ENCODE measurements at regions not wholly inside any gene's neighbourhood (a gene's known extent, or its start where the extent isn't known, plus 50 kb on each side); places are given as distances from the start of the nearest gene placed in this dataset.

DNA sequence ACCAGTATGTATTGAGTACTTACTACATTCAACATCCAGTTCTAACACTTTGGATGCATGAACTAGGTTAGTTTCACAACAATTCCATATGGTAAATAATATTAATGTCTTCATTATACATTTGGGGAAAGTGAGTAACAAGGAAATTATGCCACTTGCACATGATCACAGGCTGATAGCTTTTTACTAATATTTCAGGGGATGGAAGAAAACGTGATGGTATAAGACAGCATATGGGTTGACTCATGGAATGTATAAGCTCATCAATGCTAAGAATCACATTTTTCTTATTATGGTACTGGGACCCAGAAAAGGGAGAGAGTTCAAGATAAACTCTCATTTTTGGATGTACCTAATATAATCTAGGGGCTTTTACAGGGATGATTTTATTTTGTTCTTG lies 188.7 kb downstream of the MIAT start:
- H2AFZ ChIP-seq, result no peak overlapping the region
- no peaks in the 10 kb centered on the region for H3K79me2 ChIP-seq
- no peaks in the 10 kb centered on the region for H3K27me3 ChIP-seq (ENCODE audit: control insufficient read depth, insufficient read depth, low read length)
- no peaks in the 10 kb centered on the region for H3K36me3 ChIP-seq (ENCODE audit: control insufficient read depth, insufficient read depth, low read length)
- no peak overlapping the region for H3K9ac ChIP-seq
- TF ChIP-seq, protein P1, sequence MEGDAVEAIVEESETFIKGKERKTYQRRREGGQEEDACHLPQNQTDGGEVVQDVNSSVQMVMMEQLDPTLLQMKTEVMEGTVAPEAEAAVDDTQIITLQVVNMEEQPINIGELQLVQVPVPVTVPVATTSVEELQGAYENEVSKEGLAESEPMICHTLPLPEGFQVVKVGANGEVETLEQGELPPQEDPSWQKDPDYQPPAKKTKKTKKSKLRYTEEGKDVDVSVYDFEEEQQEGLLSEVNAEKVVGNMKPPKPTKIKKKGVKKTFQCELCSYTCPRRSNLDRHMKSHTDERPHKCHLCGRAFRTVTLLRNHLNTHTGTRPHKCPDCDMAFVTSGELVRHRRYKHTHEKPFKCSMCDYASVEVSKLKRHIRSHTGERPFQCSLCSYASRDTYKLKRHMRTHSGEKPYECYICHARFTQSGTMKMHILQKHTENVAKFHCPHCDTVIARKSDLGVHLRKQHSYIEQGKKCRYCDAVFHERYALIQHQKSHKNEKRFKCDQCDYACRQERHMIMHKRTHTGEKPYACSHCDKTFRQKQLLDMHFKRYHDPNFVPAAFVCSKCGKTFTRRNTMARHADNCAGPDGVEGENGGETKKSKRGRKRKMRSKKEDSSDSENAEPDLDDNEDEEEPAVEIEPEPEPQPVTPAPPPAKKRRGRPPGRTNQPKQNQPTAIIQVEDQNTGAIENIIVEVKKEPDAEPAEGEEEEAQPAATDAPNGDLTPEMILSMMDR (IDR thresholded peaks at IDR 0.05), result no peak
- H3K9me3 ChIP-seq (ENCODE audit: control insufficient read depth, low read length), result no peaks in the 10 kb centered on the region
- H3K4me1 ChIP-seq, result peaks cover 3% of the 10 kb centered on the region
- no peak overlapping the region for H3K27ac ChIP-seq
- H3K4me2 ChIP-seq (ENCODE audit: low read length), result no peak overlapping the region
- no peak overlapping the region for H3K4me3 ChIP-seq (ENCODE audit: low read depth, low read length)

DNA sequence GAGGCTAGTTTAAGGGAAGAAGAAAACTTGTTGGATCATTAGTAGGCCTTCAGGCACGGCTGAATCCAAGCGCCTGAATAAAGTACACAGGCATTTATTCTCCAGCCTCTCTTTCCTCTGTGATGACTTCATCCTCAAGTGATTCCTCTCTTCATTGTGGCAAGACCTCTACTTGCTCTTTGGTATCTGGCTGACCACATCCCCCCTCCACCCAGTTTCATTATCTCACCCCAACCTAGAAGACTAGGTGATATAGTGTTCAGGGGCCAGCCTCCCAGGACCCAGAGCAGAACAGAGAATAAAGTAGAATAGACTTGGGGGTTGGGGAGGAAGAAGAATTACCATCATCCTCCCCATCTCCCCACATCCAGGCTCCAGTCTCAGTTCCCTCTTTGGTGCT lies 189.3 kb downstream of the MIAT start:
- Histone ChIP-seq H3K4me3 (ENCODE audit: low read depth, low read length) (no peak overlapping the region), H3K9me3 (ENCODE audit: control insufficient read depth, low read length) (no peaks in the 10 kb centered on the region), H3K27ac (no peak overlapping the region), H3K79me2 (no peaks in the 10 kb centered on the region), H3K4me2 (ENCODE audit: low read length) (no peak overlapping the region), H3K27me3 (ENCODE audit: control insufficient read depth, insufficient read depth, low read length) (no peaks in the 10 kb centered on the region), H3K9ac (no peak overlapping the region), H3K36me3 (ENCODE audit: control insufficient read depth, insufficient read depth, low read length) (no peaks in the 10 kb centered on the region), H2AFZ (no peak overlapping the region), H3K4me1 (peaks cover 3% of the 10 kb centered on the region)
- TF ChIP-seq, protein P1 (IDR thresholded peaks at IDR 0.05), result no peak

DNA sequence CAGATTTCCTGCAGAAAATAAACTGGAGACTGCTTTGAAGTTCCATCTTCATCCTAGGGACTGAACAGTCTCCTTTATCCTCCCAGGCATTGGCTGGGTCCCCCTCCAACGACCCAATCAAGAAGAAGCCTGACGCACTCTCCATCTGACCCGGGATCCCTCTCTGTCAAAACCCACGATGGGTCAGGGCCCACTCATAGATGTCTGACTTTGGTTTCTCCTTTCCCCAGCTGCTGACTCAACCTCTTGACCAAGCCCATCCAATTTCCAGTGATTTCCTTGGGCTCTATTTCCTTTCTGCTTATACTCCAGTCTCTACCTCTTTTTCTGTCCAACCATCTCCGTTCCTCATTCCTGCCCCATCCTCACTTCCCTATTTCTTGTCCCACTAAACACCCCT lies 189.7 kb downstream of the MIAT start:
- no peaks in the 10 kb centered on the region for H3K36me3 ChIP-seq (ENCODE audit: control insufficient read depth, insufficient read depth, low read length)
- H3K4me2 ChIP-seq (ENCODE audit: low read length), result no peak overlapping the region
- no peak overlapping the region for H2AFZ ChIP-seq
- H3K27ac ChIP-seq, result no peak overlapping the region
- H3K9ac ChIP-seq, result no peak overlapping the region
- TF ChIP-seq, protein P1 (IDR thresholded peaks at IDR 0.05), result no peak
- H3K4me3 ChIP-seq (ENCODE audit: low read depth, low read length), result no peak overlapping the region
- no peaks in the 10 kb centered on the region for H3K79me2 ChIP-seq
- H3K9me3 ChIP-seq (ENCODE audit: control insufficient read depth, low read length), result no peaks in the 10 kb centered on the region
- no peaks in the 10 kb centered on the region for H3K27me3 ChIP-seq (ENCODE audit: control insufficient read depth, insufficient read depth, low read length)
- H3K4me1 ChIP-seq, result peaks cover 3% of the 10 kb centered on the region

DNA sequence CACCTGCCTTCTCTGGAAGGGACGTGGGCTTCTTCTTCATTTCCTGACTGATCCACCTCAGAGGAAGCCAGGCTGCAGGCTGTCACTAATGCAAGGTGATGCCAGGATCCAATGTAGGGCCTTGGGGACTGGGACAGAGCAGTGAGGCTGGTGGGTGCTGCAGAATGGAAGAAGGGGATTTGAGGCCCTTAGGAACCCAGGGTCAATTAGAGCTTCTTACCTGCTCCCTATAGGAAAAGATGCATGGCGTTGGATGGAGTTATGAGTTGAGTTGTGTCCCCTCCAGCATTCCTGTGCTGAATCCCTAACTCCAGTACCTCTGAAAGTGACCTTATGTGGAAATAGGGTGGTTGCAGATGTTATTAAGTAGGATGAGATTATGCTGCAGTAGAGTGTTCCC lies 190.4 kb downstream of the MIAT start:
- Histone ChIP-seq H2AFZ (no peak overlapping the region), H3K4me1 (peaks cover 3% of the 10 kb centered on the region), H3K4me2 (ENCODE audit: low read length) (no peak overlapping the region), H3K9ac (no peak overlapping the region), H3K79me2 (no peaks in the 10 kb centered on the region), H3K27me3 (ENCODE audit: control insufficient read depth, insufficient read depth, low read length) (no peaks in the 10 kb centered on the region), H3K27ac (no peak overlapping the region), H3K4me3 (ENCODE audit: low read depth, low read length) (no peak overlapping the region), H3K36me3 (ENCODE audit: control insufficient read depth, insufficient read depth, low read length) (no peaks in the 10 kb centered on the region), H3K9me3 (ENCODE audit: control insufficient read depth, low read length) (no peaks in the 10 kb centered on the region)
- TF ChIP-seq, protein P1 (IDR thresholded peaks at IDR 0.05), result no peak

DNA sequence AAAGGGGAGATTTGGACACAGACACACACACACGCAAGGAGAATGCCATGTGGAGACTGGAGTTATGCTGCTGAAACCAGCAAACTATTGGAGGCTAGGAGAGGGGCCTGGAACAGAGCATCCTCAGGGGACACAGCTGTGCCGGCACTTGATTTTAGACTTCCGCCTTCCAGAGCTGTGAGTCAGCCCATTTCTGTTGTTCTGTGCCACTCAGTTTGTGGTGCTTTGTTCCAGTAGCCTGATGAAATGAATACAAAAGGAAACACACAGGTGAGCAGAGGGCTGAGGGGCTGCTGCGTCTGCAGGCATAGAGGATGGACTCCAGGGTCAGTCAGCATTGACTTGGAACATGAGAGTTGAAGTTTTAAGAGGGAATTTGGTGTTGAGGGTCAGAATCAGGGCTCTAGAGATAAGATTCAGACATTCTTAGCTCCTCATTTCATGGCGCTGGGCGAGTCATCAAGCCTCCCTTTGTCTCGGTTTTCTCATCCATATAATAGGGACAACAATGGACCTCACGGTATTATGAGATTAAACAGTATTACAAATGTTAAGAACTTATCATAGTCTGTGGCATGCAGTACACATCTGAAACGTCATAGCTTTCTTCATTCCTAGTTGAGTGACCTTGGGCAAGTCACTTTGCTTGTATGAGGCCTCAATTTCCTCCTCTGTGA lies 191.0 kb downstream of the MIAT start:
- H3K4me1 ChIP-seq, result peaks cover 3% of the 10 kb centered on the region
- no peaks in the 10 kb centered on the region for H3K9me3 ChIP-seq (ENCODE audit: control insufficient read depth, low read length)
- H3K27me3 ChIP-seq (ENCODE audit: control insufficient read depth, insufficient read depth, low read length), result no peaks in the 10 kb centered on the region
- H3K27ac ChIP-seq, result no peak overlapping the region
- TF ChIP-seq, protein P1 (IDR thresholded peaks at IDR 0.05), result no peak
- no peak overlapping the region for H2AFZ ChIP-seq
- no peak overlapping the region for H3K4me3 ChIP-seq (ENCODE audit: low read depth, low read length)
- H3K4me2 ChIP-seq (ENCODE audit: low read length), result no peak overlapping the region
- no peak overlapping the region for H3K9ac ChIP-seq
- no peaks in the 10 kb centered on the region for H3K79me2 ChIP-seq
- H3K36me3 ChIP-seq (ENCODE audit: control insufficient read depth, insufficient read depth, low read length), result no peaks in the 10 kb centered on the region
